Hypothalamus (tissue), 51 donors: ENCODE measurements at regions not wholly inside any gene's neighbourhood (a gene's known extent, or its start where the extent isn't known, plus 50 kb on each side); places are given as distances from the start of the nearest gene placed in this dataset.
"Not testable (repeated sequence)": the region's sequence is repeated elsewhere in the genome, so short reads cannot be mapped to it uniquely, and the experiment has no call there.

Source experiments
- DNase-seq, 51 donors: peaks; one replicate each; lab custom pipeline; 2025; lab: John Stamatoyannopoulos, UW

- no peak for DNase-seq
Observed at GRCh38 chr7:52189153-52189778, 846.2 kb upstream of the POM121L12 start.

GRCh38 chr7:52184006-52184703, 851.3 kb upstream of the POM121L12 start:
- no peak for DNase-seq

GRCh38 chr7:52179934-52180333, 855.5 kb upstream of the POM121L12 start:
- DNase-seq: no peak

- DNase-seq: no peak
Observed at GRCh38 chr7:52168085-52168484, 851.5 kb upstream of the COBL start.

GRCh38 chr7:52163311-52163710, 846.7 kb upstream of the COBL start:
- no peak for DNase-seq

GRCh38 chr7:52161483-52161882, 844.9 kb upstream of the COBL start:
- DNase-seq: no peak

- DNase-seq: not testable (repeated sequence)
Observed at GRCh38 chr7:52159421-52159820, 842.8 kb upstream of the COBL start.

GRCh38 chr7:52154382-52154781, 837.8 kb upstream of the COBL start:
- no peak for DNase-seq

- DNase-seq: no peak
Observed at GRCh38 chr7:52151559-52151958, 835.0 kb upstream of the COBL start.

- DNase-seq: no peak
Observed at GRCh38 chr7:52150952-52151351, 834.3 kb upstream of the COBL start.

- DNase-seq: no peak
Observed at GRCh38 chr7:52146871-52147634, 830.4 kb upstream of the COBL start.

- DNase-seq: no peak
Observed at GRCh38 chr7:52143219-52143618, 826.6 kb upstream of the COBL start.

- no peak for DNase-seq
Observed at GRCh38 chr7:52140851-52141250, 824.2 kb upstream of the COBL start.

GRCh38 chr7:52135403-52135802, 818.8 kb upstream of the COBL start:
- no peak for DNase-seq

GRCh38 chr7:52129278-52129677, 812.7 kb upstream of the COBL start:
- no peak for DNase-seq

- no peak for DNase-seq
Observed at GRCh38 chr7:52120912-52121311, 804.3 kb upstream of the COBL start.

GRCh38 chr7:52119537-52119936, 802.9 kb upstream of the COBL start:
- DNase-seq: no peak

GRCh38 chr7:52114509-52114908, 797.9 kb upstream of the COBL start:
- DNase-seq: no peak

- no peak for DNase-seq
Observed at GRCh38 chr7:52114056-52114455, 797.4 kb upstream of the COBL start.

GRCh38 chr7:52107355-52107754, 790.7 kb upstream of the COBL start:
- no peak for DNase-seq

- DNase-seq: no peak
Observed at GRCh38 chr7:52095861-52096260, 779.3 kb upstream of the COBL start.

GRCh38 chr7:52091996-52092395, 775.4 kb upstream of the COBL start:
- no peak for DNase-seq
